ENCODE measurements at regions not wholly inside any gene's neighbourhood (a gene's known extent, or its start where the extent isn't known, plus 50 kb on each side); places are given as distances from the start of the nearest gene placed in this dataset.
"Not testable (repeated sequence)": the region's sequence is repeated elsewhere in the genome, so short reads cannot be mapped to it uniquely, and the experiment has no call there.

- DNase-seq (ENCODE audit: low read depth in 1 of 2, low spot score in 1 of 2): no peak
Measured at GRCh38 chr5:52255308-52255707, 532.4 kb upstream of the ITGA1 start.

DNA sequence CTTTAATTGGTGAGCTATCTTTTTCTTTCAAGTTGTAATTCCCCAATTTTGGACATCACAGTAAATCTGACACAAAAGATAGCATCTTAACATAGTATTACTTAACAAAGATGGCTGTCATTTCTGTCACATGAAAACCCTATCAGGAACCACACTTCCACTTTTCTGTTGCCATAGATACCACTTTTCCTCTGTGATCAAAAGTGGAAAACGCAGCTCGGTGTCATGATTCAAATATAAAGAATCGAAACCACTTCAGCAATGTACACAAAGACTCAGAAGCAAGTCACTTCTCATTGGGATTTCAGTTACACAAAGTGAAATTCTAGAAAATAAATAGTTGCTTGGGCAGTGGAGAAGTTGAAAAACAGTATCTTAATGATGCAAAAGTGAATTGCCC, 524.9 kb upstream of the ITGA1 start:
- no peak for DNase-seq (ENCODE audit: low read depth in 1 of 2, low spot score in 1 of 2)

DNA sequence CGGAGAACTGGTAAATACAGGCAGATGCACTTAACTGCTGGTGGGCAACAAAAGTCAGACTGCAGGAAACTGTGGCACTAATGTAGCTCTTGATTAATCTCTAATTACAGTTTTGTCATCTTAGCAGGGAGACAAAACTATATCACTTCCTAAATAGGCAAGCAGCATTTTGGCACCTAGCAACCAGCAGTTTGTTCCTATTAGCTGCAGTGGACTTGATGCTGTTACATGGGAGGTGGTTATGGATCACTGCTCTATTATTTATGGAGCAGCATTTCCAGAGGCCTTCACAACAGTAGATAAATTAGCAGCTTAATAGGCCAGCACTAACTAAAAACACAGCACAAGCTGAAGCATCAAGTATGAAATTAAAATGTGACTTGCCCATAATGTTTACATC, 518.3 kb upstream of the ITGA1 start:
- no peak for DNase-seq (ENCODE audit: low read depth in 1 of 2, low spot score in 1 of 2)

GRCh38 chr5:52269859-52270258, 517.9 kb upstream of the ITGA1 start:
- DNase-seq (ENCODE audit: low read depth in 1 of 2, low spot score in 1 of 2): no peak

DNA sequence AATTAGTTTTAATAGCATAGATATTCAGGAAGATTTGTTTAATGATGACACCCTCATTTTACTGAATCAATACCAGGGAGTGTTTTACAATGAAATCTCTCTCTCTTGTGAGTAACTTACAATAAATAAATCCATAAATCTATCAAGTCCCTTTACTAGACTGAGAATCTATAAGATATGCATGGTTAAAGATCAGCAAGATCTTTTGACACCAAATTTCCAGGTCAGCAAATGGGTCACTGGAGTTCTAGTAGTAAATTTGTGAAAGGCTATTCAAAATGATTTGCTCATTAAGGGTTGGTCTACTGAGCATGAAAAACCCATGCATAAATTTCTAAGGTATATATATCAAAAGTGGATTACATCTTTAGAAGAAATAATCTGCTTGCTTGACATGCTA, 512.1 kb upstream of the ITGA1 start:
- no peak for DNase-seq (ENCODE audit: low read depth in 1 of 2, low spot score in 1 of 2)

GRCh38 chr5:52277101-52277500, 510.6 kb upstream of the ITGA1 start:
- no peak for DNase-seq (ENCODE audit: low read depth in 1 of 2, low spot score in 1 of 2)

- DNase-seq (ENCODE audit: low read depth in 1 of 2, low spot score in 1 of 2): no peak
Measured at GRCh38 chr5:52282647-52283046, 505.1 kb upstream of the ITGA1 start.

GRCh38 chr5:52283221-52283620, 504.5 kb upstream of the ITGA1 start:
- DNase-seq (ENCODE audit: low read depth in 1 of 2, low spot score in 1 of 2): no peak

- DNase-seq (ENCODE audit: low read depth in 1 of 2, low spot score in 1 of 2): no peak
Measured at GRCh38 chr5:52300703-52301372, 486.9 kb upstream of the ITGA1 start.

GRCh38 chr5:52304816-52305215, 482.9 kb upstream of the ITGA1 start:
- DNase-seq (ENCODE audit: low read depth in 1 of 2, low spot score in 1 of 2): not testable (repeated sequence)

GRCh38 chr5:52328220-52328806, 459.4 kb upstream of the ITGA1 start:
- no peak for DNase-seq (ENCODE audit: low read depth in 1 of 2, low spot score in 1 of 2)

DNA sequence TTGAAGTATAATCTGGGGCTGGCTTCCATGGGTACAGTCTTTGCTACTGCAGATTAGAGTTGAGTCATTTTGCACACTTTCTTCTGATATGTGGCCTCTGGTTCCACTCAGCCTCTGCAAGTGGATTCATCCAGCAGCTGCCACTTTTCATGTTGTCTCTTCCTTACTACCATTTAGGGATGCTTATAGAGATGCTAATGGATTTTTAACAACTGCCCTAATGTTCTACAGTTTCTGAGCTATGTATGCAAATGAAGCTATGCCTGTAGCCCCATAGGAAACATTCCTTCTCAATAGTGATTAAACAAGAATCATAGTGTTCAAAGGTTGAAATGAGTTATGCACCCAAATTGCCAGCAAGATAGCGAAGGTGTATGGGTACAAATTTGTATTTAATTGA, 456.0 kb upstream of the ITGA1 start:
- DNase-seq (ENCODE audit: low read depth in 1 of 2, low spot score in 1 of 2): no peak

DNA sequence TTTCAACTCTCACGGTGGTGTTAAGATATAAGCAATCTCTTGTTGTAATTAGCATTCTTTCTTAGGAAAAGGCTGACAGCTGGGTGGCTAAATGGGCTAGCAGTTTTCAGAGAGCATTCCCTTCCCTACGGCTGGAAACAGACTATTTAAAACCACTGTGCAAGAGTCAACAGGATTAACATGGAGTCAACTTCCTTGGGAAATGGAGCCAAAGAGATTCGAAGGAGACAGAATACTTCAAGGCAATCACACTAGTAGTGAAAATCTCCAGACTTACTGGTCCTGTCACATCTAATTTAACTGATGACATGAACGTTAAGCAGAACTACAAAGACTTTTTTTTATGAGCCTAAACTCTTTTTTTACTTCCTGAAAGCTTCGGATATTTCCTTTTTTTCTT, 453.3 kb upstream of the ITGA1 start:
- no peak for DNase-seq (ENCODE audit: low read depth in 1 of 2, low spot score in 1 of 2)

DNA sequence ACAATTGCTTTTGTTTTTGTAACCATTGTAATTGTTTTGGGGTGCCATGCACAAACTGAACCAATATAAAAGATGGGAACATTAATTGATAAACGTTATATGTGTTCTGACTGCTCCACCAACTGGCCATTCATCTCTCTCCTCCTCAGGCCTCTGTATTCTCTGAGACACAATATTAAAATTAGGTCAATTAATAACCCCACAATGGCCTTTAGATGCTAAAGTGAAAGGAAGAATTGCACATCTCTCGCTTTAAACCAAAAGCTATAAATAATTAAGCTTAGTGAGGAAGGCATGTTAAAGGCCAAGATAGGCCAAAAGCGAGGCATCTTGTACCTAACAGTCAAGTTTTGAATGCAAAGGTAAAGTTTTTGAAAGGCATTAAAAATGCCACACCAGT, 448.4 kb upstream of the ITGA1 start:
- DNase-seq (ENCODE audit: low read depth in 1 of 2, low spot score in 1 of 2): no peak

DNA sequence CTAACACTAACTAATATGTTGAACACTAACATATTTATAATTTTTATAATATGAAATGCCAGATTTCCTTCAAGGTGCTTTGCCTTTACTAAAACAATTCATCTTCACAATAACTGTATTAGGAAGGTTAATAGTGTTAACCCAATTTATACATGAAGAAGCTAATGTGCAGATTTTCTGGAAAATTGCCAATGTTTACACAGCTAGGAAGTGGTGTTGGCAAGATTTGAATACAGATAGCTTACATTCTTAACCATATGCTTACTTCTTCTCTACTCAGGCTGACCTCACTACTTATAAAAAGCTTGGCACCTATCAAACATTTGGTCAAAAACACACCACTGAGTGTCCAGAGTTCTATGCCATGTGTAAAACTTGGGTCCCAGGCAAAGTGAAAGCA, 445.4 kb upstream of the ITGA1 start:
- no peak for DNase-seq (ENCODE audit: low read depth in 1 of 2, low spot score in 1 of 2)

DNA sequence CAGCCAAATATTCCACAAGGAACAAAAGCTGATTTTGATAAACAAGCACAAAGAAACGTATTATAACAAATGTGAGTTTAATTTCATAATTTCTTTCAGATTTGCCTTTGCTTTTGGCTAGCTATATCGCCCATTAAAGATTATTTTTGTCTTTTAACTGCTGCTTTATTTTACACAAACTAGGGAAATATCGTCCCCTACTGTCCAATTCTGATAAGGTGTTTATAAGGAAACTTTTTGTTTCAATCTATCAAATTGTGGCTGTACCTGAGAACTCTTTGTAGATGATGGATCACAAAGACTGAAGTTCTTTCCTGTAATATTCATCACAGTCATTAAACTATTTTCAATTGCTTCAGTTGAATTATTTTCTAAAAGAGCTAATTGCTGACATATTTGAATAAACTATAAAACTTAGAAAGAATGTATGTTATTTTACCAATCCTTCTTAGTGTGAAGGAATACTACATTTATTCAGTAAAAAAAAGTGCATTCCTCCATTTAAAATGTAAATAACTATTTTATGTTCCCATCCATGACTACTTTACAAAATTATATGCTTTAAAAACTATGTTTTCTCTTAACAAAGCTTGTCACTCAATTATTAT, 431.3 kb upstream of the ITGA1 start:
- no peak for DNase-seq (ENCODE audit: low read depth in 1 of 2, low spot score in 1 of 2)

- no peak for DNase-seq (ENCODE audit: low read depth in 1 of 2, low spot score in 1 of 2)
Measured at GRCh38 chr5:52359261-52359660, 428.5 kb upstream of the ITGA1 start.

DNA sequence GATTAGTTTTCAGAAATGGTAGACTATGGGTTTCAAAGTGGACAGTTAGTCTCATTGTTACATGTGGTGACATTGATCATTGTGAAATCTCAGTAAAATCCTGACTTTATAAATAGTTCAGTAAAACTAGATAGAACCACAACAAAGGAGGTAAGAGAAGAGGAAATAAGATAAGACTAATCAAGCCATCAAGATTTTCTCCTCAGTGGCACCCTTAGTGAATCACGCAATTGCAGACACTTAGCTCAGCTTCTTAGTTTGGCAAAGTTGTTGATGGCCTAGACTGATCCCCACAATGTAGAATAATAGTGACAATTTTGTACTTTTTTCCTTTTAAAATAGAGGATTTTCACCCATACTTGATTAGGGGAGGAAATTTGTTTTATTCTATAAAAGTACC, 426.7 kb upstream of the ITGA1 start:
- DNase-seq (ENCODE audit: low read depth in 1 of 2, low spot score in 1 of 2): no peak

- DNase-seq (ENCODE audit: low read depth in 1 of 2, low spot score in 1 of 2): no peak
Measured at GRCh38 chr5:52374286-52374685, 413.4 kb upstream of the ITGA1 start.

DNA sequence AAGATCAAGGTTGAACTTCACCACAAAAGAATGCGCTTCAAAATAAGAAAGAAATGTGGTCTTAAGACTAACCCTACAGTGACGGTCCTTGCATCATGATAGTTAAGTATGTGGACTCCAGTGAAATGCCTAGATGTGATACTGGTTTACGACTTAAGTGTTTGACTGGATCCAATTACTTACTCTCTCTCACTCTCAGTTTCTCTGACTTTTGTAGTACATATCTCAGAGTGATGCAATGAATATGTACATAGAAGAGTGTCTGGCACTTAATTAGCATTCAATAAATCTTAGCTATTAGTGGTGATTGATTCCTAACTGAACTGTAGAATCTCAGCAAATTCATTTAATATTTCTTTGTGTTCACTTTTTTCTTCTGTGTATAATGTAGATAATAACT, 411.7 kb upstream of the ITGA1 start:
- DNase-seq (ENCODE audit: low read depth in 1 of 2, low spot score in 1 of 2): no peak

- no peak for DNase-seq (ENCODE audit: low read depth in 1 of 2, low spot score in 1 of 2)
Measured at GRCh38 chr5:52376592-52376991, 411.1 kb upstream of the ITGA1 start.

GRCh38 chr5:52378237-52378636, 409.5 kb upstream of the ITGA1 start:
- no peak for DNase-seq (ENCODE audit: low read depth in 1 of 2, low spot score in 1 of 2)

GRCh38 chr5:52388349-52388748, 399.4 kb upstream of the ITGA1 start:
- no peak for DNase-seq (ENCODE audit: low read depth in 1 of 2, low spot score in 1 of 2)
